Prostate gland (tissue), 2 donors: ENCODE measurements at regions not wholly inside any gene's neighbourhood (a gene's known extent, or its start where the extent isn't known, plus 50 kb on each side); places are given as distances from the start of the nearest gene placed in this dataset.

Experiments used
- DNase-seq: peaks from one replicate; pipeline ENCODE4 v3.0.0-alpha.2; 2019; ENCODE audit warnings: low spot score
- H3K27ac ChIP-seq, 2 donors: fragments of 200-600 bp; sonication (generic); 2 replicates each; pipeline ENCODE4 v1.5.1; 2017 to 2019
- H3K27me3 ChIP-seq: fragments of 200-600 bp; sonication (generic); replicated peaks from 2 replicates; pipeline ENCODE4 v1.5.1; 2019; ENCODE audit not compliant: insufficient read depth
- H3K36me3 ChIP-seq, 2 donors: fragments of 200-600 bp; sonication (generic); 1 replicate in 1 of 2; 2 replicates in 1 of 2; pipeline versions ENCODE4 v1.5.1 to v1.8.1; 2017 to 2019
- H3K4me1 ChIP-seq: fragments of 200-600 bp; sonication (generic); replicated peaks from 2 replicates; pipeline ENCODE4 v1.5.1; 2019
- H3K4me3 ChIP-seq, 2 donors: fragments of 200-600 bp; sonication (generic); 2 replicates each; pipeline ENCODE4 v1.5.1; 2017 to 2019
- H3K9me3 ChIP-seq: fragments of 200-600 bp; sonication (generic); 2 replicates; pipeline ENCODE4 v1.5.1; 2017
- POLR2A ChIP-seq: fragments of 450-650 bp; IDR thresholded peaks from one replicate; pipeline ENCODE4 v1.6.1; 2016; ENCODE audit warnings: antibody characterized with exemption, mild to moderate bottlenecking
- POLR2AphosphoS5 ChIP-seq: sonication (generic); formaldehyde crosslinking; IDR thresholded peaks from one replicate; pipeline ENCODE4 v1.6.1; 2017; ENCODE audit warnings: antibody characterized with exemption
- WGBS: methylation state at CpG from one replicate; pipeline ENCODE4 v1.1.5; 2018; 5-methylcytosine and 5-hydroxymethylcytosine counted together
- intact Hi-C: fragments of 100-400 bp; cut with DNase I; formaldehyde crosslinking; loops from one replicate; pipeline ENCODE4 v1.14.2; 2022
- TF ChIP-seq, protein P1 (sequence below), 4 experiments: fragments of 200-600 bp in 2 of 4; fragments of 450-650 bp in 2 of 4; sonication (generic) in 2 of 4; IDR thresholded peaks; 1 replicate in 3 of 4; 2 replicates in 1 of 4; pipeline ENCODE4 v1.5.1; 2016 to 2019; ENCODE audit warnings: antibody characterized with exemption in 4 of 4, mild to moderate bottlenecking in 2 of 4, moderate library complexity in 2 of 4

DNA sequence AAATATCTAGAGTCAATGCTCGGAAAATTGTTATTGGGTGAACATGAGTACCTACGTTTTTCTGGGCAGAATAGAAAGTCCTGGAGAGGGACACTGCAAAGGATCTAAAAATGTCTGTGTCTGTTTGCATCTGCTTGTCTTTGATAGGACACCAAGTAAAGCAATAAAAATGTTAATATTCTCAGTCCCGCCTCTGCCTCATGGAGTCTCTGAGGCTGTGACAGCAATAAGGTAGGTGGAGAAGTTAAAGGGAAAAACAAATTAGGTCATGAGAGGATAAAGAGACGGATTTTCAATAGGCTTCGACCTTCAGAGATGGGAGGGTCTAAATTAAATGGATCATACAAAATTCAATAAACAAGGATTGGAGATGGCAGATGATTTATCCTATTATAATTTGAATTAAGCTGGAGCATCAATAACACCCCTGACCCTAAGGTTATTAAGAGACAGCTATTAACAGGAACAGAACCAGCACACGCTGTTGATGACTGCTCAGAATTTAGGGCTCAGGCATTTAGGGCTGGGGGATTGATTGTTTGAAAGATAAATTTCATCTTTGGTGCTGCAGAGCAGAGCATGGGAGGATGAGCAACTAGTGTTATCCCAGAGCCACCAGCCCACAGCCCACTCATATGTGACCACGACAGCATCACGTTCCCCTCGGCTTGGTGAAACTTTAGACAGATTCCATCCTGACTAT, 620.3 kb upstream of the CDH4 start:
- no peak for DNase-seq
- intact Hi-C loops: no loop called here
- Histone ChIP-seq H3K4me1 (no peaks in the 10 kb centered on the region), H3K27me3 (no peaks in the 10 kb centered on the region), H3K9me3 (no peaks in the 10 kb centered on the region), H3K4me3 (no peak overlapping the region), H3K27ac (no peak overlapping the region), H3K36me3 (no peaks in the 10 kb centered on the region)
- WGBS: 68% methylated on average over 9 of the region's 9 CpGs
- TF ChIP-seq POLR2A: no peak
- no peak for TF ChIP-seq POLR2AphosphoS5
- TF ChIP-seq, protein P1, sequence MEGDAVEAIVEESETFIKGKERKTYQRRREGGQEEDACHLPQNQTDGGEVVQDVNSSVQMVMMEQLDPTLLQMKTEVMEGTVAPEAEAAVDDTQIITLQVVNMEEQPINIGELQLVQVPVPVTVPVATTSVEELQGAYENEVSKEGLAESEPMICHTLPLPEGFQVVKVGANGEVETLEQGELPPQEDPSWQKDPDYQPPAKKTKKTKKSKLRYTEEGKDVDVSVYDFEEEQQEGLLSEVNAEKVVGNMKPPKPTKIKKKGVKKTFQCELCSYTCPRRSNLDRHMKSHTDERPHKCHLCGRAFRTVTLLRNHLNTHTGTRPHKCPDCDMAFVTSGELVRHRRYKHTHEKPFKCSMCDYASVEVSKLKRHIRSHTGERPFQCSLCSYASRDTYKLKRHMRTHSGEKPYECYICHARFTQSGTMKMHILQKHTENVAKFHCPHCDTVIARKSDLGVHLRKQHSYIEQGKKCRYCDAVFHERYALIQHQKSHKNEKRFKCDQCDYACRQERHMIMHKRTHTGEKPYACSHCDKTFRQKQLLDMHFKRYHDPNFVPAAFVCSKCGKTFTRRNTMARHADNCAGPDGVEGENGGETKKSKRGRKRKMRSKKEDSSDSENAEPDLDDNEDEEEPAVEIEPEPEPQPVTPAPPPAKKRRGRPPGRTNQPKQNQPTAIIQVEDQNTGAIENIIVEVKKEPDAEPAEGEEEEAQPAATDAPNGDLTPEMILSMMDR (IDR thresholded peaks at IDR 0.05): no peak

DNA sequence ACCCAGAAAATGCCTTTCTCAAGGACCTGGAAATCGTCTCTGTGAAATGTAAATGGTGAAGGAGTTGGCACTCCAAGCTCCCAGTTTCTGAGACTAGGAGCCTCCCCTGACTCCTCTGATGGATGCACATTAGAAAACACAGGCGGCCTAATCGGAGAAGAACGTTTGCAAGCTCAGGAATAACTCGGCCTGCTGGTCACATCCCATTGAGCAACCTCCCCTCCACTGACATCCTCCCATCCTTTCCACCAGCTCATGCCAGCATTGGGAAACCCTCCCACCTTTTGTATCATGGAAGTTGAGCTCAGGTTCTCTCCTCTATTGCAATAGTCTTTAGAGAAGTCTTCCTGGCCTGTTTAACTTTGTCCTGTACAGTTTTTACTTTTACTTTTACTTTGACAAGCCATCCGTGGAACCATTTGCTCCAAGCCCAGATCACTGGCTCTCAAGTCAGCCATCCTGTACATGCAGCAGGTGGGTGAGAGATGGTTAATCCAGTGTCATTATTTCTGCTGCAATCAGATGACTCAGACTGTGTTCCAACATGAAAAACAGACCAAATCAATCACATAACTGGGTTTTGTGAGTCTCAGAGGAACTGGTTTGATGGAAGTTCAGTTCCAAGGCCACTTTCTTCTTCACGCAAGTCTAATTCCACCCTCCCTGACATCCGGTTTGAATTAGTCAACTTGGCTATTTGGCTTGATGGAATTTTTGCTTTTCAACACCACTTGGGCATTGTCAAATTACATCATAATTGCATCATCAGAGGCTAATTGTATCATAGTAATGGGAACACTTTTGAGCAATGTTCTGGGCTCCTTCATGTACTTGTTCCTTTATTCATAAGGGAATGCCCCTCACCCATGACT, 619.4 kb upstream of the CDH4 start:
- WGBS: 72% methylated on average over 8 of the region's 8 CpGs
- Histone ChIP-seq H3K36me3 (no peaks in the 10 kb centered on the region), H3K27me3 (no peaks in the 10 kb centered on the region), H3K9me3 (no peaks in the 10 kb centered on the region), H3K27ac (no peak overlapping the region), H3K4me1 (no peaks in the 10 kb centered on the region), H3K4me3 (no peak overlapping the region)
- intact Hi-C loops: no loop called here
- TF ChIP-seq, protein P1 (IDR thresholded peaks at IDR 0.05): no peak
- TF ChIP-seq POLR2A: no peak
- TF ChIP-seq POLR2AphosphoS5: no peak
- no peak for DNase-seq

DNA sequence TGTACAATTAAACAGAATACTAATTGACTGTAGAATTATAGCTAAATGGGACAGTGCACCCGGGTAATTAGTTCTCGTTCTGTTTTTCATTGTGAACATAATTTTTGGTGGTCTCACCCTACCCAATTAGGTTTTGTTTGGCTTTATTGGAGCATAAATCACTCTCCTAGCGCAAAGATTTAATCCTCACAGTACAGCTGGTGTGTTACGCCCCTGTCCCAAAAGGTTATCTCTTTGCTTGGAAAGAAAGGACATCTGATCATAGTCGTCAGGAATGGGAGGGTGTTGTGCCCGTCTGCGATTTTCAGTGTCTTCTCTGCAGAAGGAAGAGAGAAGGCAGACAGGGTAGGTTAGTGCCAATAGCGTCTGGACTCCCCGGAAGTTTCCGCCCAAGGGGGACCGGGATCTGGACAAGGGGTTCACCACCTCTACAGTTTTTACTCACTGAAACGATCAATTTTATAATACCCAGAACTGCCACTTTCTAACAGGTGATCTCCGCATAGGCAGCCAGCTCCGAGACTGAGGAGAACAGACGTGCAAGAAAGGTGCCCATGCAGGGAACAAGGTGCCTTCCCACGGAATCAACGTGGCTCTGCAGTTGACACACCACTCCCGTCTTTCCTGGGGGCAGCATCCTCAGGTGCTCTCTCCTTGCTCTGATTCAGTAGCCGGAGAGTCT, 617.4 kb upstream of the CDH4 start:
- Histone ChIP-seq H3K4me3 (no peak overlapping the region), H3K36me3 (no peaks in the 10 kb centered on the region), H3K27me3 (no peaks in the 10 kb centered on the region), H3K9me3 (no peaks in the 10 kb centered on the region), H3K27ac (no peak overlapping the region), H3K4me1 (no peaks in the 10 kb centered on the region)
- no peak for DNase-seq
- intact Hi-C loops: no loop called here
- WGBS: 75% methylated on average over 19 of the region's 19 CpGs
- TF ChIP-seq POLR2A (no peak), POLR2AphosphoS5 (no peak)
- TF ChIP-seq, protein P1 (IDR thresholded peaks at IDR 0.05): no peak

DNA sequence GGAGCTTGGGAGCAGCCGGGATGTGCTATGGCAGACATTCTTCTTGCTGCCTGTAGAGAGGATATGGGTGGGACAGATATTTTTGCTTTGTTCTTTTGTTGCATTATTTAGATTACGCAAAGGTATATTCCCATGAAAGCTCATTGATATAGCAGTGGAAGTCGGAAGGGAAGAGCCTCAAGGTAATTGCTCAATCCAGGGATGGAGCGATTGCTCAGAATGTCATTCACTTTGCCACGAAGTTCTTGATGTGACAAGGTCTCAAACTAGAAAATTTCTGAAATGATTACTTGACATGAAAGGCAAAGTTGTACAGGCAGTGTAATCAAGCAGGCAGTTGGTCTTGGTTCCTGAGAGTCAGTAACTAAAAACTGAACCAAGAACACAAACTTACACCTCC, 615.6 kb upstream of the CDH4 start:
- Histone ChIP-seq H3K4me3 (no peak overlapping the region), H3K36me3 (no peaks in the 10 kb centered on the region), H3K27me3 (no peaks in the 10 kb centered on the region), H3K4me1 (no peaks in the 10 kb centered on the region), H3K27ac (no peak overlapping the region), H3K9me3 (no peaks in the 10 kb centered on the region)
- WGBS: 95% methylated on average over 5 of the region's 5 CpGs
- no peak for DNase-seq
- intact Hi-C loops: no loop called here
- TF ChIP-seq, protein P1 (IDR thresholded peaks at IDR 0.05): no peak
- no peak for TF ChIP-seq POLR2AphosphoS5
- no peak for TF ChIP-seq POLR2A
